ENCODE measurements at regions not wholly inside any gene's neighbourhood (a gene's known extent, or its start where the extent isn't known, plus 50 kb on each side); places are given as distances from the start of the nearest gene placed in this dataset.

- no peak for DNase-seq (ENCODE audit: low read depth)
- H3K4me3 ChIP-seq (ENCODE audit: low read length), result no peak overlapping the region
- no peak for TF ChIP-seq CTCF (IDR thresholded peaks at IDR 0.05; ENCODE audit: insufficient read depth, low read depth, low read length, missing control alignments)
These were observed 859.3 kb downstream of the BRD1 start for GRCh38 chr22:48968201-48968959.

GRCh38 chr22:48963405-48963804 lies 864.3 kb downstream of the BRD1 start:
- no peak overlapping the region for H3K4me3 ChIP-seq (ENCODE audit: low read length)
- DNase-seq (ENCODE audit: low read depth), result no peak
- TF ChIP-seq CTCF (IDR thresholded peaks at IDR 0.05; ENCODE audit: insufficient read depth, low read depth, low read length, missing control alignments), result no peak

GRCh38 chr22:48961705-48962104 lies 866.0 kb downstream of the BRD1 start:
- no peak for TF ChIP-seq CTCF (IDR thresholded peaks at IDR 0.05; ENCODE audit: insufficient read depth, low read depth, low read length, missing control alignments)
- H3K4me3 ChIP-seq (ENCODE audit: low read length), result no peak overlapping the region
- DNase-seq (ENCODE audit: low read depth), result no peak

- H3K4me3 ChIP-seq (ENCODE audit: low read length), result no peak overlapping the region
- TF ChIP-seq CTCF (IDR thresholded peaks at IDR 0.05; ENCODE audit: insufficient read depth, low read depth, low read length, missing control alignments), result no peak
- DNase-seq (ENCODE audit: low read depth), result no peak
These were observed 866.6 kb downstream of the BRD1 start for GRCh38 chr22:48960980-48961660.

- no peak overlapping the region for H3K4me3 ChIP-seq (ENCODE audit: low read length)
- no peak for DNase-seq (ENCODE audit: low read depth)
- TF ChIP-seq CTCF (IDR thresholded peaks at IDR 0.05; ENCODE audit: insufficient read depth, low read depth, low read length, missing control alignments), result no peak
These were observed 867.1 kb downstream of the BRD1 start for GRCh38 chr22:48960576-48960975.

- no peak for DNase-seq (ENCODE audit: low read depth)
- no peak overlapping the region for H3K4me3 ChIP-seq (ENCODE audit: low read length)
- TF ChIP-seq CTCF (IDR thresholded peaks at IDR 0.05; ENCODE audit: insufficient read depth, low read depth, low read length, missing control alignments), result no peak
These were observed 868.2 kb downstream of the BRD1 start for GRCh38 chr22:48959496-48959895.

- TF ChIP-seq CTCF (IDR thresholded peaks at IDR 0.05; ENCODE audit: insufficient read depth, low read depth, low read length, missing control alignments), result no peak
- H3K4me3 ChIP-seq (ENCODE audit: low read length), result no peak overlapping the region
- DNase-seq (ENCODE audit: low read depth), result no peak
These were observed 869.7 kb downstream of the BRD1 start for GRCh38 chr22:48957987-48958321.

All from epithelial cell of esophagus (primary cell).